ENCODE measurements at regions not wholly inside any gene's neighbourhood (a gene's known extent, or its start where the extent isn't known, plus 50 kb on each side); places are given as distances from the start of the nearest gene placed in this dataset.

DNA sequence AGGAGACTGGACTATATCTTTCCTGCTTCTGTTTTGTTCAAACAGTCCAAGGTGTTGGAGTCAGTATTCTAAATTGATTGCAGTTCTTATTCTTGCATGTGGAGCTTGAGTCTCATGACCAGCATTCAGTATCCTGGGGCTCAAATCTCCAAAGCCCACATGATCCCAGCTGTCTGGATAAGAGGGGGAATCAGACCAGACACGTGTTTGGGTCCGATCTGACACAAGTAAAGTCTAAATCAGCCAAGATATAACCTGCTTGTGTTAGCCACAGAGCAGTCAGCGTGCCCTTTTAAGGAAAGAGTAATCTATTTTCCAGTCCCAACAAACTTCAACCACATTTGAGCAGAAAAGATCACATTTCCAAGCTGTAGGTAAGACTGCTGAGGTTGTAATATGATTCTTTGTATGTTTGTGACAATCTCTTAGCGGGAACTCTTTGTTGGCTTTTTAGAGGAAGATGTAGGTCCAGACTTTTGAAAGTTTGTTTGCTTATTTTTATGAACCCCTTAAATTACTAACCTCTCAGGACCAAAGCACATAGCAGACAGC lies 334.6 kb downstream of the SLC4A3 start:
- DNase-seq: no peak

DNA sequence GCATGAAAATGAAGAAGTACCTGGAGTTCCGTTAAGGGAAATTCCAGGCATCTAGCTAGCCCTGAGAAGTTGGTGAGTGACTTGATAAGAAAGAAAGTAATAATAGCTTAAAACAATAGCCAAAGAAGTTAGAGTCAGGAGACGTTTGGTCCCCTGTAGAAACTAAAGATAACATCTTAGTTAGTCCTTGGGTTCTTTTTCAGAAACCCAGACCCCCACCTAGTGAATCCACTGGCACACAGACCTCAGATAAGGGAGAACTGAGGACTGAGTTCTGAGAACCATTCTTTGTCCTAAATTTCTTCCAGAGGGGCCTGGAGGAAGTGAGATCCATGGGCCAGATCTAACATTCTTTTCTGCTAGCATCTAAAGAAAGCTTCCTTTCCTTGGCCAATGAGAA lies 335.4 kb downstream of the SLC4A3 start:
- DNase-seq: no peak

DNA sequence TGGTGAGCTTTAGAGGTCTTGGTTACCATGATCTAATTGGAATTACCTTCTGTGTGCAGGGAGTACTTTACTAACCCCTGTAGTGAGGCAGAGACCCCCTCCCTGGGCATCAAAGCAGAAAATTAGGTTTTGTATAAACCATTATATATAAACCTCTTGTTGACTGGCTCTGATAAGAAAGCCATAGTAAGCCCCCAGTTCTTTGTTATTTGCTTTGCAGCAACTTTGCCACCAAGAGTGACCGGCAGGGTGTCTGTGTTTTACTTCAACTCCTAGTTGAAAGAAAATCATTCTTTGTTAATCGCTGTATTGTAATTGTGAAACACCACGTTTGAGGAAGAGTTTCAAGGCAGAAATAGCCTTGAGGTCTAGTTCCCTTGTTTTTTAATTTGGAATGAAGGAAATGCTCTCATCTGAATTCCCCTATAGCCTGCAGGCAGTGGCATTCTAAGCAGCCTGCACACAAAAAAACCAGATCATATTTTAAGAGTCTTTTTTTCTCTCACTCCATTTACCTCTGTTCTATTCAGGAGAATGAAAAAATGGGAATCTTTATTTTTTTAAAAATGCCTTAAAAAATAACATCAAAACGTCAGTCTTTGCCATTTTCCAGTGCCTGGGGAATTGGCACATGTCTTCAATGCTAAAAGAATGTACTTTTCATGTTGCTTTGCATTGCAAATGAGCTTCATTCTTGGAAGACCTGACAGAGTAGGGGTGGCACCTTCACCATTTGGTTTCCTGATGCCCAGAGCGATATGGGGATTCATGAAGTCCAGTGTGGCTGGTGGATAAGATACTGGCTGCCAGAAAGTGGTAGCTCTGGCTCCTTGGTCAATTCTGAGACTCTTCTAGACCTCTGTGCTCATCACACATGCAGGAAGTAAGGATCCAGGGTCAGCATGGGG lies 338.1 kb downstream of the SLC4A3 start:
- DNase-seq: no peak

DNA sequence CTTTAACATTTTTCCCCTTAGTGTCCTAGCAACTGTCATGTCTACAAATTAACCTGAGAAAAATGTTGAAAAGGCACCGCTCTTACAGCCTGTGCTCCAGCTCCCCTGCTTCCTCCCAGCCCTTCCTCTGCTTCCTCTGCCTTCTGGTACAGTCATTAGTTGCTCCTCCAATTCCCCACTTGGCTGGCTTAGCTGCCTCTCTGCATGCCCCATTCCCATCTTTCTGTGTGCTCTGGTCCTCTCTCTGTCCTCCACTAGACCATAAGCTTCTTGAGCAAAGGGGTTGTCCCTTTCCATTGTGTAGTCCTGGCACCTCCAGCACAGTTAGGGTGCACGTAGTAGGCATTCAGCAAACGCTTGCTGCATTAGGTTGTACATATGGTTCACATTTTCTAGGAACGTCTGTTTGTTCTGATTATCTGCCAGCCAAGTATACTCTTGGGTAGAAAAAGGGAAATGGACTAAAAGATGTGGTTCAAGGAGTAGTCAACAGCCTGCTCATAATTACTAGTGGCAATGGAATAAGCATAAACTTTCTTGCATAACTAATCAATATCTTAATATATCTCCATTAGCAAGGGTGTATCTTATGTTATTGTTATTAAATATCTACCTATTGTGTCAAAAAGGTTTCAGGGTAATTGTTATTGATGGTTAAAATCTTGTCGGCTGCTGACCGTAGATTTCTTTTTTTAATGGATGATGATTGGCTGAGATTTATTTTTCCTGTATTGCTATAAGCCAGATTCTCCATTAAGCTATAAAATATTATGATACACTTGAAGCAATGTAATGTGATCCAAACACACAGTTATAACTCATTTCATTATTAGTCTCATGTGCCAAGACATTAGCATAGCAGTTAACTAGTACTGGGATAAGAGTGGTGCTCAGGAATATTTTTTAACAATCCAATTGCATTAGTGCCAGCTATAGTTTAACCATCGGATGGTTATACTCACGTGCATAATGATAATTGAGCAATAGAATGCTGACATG lies 340.1 kb downstream of the SLC4A3 start:
- no peak for DNase-seq

DNA sequence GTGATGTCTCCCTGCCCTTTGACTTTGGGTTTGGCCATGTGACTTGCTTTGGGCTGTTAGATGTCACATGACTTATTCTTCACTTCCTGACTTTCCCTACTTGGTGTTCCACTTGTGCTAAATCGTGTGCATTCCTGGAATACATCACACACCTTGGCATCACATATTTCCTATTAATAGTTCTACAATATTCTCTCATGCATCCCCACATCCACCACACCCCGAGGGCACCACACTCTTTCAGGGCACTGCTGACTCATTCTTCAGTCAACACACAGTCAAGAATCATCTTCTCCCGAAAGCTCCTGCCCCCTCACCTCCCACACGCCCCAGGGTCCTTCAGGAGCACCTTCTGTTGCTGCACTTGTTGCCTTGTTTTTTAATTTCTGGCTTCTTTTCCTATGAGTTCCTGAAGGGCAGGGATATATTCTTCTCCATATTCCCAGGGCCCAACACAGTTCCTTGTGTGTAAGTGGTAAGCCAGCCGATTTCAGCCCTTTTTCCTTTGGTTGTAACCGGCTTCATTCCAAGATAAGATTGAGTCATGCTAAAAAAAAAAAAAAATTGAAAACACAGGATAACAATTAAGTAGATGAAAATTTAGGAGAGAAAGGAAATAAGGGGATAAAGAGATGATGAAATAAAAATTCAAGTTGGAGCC lies 341.4 kb downstream of the SLC4A3 start:
- DNase-seq: no peak

DNA sequence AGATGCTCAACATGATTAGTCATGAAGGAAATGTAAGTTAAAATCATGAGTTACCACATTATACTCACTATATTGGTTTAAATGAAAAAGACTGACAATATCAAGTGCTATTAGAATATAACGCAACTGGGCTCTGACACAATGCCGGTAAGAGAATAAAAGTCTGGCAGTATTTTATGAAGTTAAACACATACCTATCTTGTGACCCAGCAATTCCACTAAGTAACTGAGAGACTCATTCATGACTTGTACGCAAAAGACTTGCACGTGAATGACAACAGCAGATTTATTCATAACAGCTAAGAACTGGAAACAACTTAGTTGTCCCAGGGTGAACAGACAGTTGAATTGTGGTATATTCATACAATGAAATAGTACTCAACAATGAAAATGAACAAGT lies 342.1 kb downstream of the SLC4A3 start:
- DNase-seq: no peak

DNA sequence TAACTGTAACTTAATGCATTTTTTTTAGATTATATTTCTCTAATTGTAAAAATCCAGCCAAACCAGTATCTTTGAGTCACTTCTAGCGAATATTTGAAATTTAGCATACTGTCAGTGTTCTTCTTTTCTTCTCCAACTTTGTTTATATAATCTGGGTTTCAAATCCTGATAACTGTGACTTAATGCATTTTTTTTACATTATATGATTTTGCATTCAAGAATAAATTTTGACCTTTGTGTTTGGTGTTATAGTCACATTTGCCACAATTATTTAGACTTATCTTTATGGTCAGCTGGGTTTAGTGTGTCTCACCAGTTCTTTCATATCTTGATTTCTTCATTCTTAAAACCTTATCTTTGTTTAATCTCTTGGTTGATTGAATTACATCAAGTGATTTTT lies 345.7 kb downstream of the SLC4A3 start:
- no peak for DNase-seq

DNA sequence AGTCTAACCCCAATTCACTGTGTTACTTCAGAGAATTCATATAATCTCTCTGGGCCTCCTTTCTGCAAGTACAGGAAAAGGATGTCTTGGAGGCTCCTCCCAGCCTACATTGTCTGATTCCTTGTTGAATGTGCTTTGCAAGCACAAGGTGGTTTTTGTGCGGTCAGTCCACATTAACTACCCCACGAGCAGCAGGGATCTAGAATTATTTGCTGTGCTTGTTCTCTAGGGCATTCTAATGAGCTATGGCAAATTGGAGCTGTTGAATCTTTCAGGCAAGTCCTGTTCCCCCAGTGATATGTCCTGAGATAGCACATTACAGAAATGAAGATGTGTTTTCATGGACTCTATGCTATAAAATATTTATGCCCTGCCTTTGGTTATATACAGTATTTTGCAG lies 349.4 kb downstream of the SLC4A3 start:
- DNase-seq: no peak

DNA sequence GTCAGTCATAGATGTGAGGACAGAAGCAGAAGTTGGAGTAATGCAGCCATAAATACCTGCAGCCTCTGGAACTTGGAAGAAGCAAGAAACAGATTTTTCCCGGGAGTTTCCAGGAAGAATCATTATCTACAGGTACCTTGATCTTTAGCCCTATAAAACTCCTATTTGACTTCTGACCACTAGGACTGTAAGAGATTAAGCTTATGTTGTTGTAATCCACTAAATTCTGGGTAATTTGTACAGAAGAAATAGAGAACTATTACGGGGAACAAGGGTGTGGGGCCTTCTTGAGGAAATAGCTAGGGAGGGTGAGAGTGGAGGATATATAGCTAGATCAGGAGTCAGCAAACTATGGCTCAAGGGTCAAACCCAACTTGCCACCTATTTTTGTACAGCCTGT lies 353.2 kb downstream of the SLC4A3 start:
- DNase-seq: no peak

DNA sequence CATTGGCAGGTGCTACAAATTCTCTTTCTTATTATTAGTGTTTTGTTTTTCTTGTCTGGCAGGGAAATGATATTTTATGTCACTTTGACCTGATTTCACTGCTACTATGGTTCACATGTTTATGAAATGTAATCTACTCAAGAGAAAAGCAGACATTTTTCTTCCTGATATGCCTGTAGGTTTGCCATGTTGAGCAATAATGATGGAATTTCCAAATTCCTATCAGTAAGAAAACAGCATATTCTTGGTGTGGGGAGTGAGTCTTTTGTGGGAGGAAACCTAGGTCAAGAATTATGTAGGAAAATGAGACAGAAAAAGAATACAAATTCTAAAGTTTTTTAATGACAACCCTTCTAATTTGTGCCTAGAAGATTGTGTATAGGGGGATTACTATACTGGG lies 356.4 kb downstream of the SLC4A3 start:
- DNase-seq: no peak

DNA sequence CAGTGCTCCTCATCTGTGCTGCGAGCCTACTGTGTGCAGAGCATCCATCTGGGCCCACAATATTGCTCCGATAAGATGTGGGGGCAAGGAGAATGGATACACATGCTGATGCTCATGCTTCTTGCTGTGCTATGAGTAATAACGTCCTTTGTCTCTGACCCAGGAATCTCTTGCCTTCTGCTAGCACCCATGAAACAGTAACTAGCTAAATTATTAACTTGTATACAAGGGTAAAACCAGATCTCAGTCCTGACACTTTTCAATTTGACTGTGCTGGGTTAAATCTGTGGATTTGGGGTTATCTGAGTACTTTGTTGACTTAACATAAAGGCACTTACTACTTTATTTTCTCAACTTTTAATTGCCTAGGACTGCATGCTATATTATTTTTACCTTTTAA lies 357.6 kb downstream of the SLC4A3 start:
- DNase-seq: no peak

DNA sequence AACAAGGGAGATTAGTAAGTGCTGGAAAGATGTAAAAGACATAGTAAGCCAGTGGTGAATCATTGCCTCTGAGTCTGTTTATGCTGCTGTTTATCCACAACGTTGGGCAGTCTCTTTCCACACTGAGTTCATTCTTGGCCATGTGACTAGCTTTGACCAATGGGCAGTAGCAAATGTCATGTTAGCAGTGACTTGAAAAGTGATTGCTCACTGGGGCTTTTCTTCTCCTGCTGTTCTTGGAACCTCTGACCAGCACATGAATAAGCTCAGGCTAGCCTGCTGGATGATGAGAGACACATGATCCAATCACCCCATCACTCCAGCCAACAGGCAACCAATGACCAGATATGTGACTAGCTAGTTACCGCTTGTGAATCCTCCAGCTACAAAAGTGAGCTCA lies 360.4 kb downstream of the SLC4A3 start:
- DNase-seq: no peak

DNA sequence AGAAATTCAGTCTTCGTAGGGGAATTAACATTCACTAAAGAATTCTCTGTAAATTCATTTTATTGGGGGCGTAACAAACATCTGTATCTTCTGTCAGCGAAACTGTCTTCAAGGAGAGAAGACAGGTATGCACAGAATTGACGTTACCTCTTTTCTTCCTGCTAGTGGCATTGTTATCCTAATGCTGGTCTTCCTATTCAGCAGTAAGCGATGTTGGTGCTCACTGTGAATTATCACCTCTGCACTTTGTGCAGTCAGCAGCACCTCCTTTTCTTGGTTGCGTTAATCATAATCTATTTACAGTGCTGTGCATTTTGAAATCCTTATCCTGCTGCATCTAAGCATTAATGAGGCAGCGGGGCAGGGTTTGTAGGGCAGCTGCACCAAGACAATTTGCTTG lies 362.3 kb downstream of the SLC4A3 start:
- no peak for DNase-seq

DNA sequence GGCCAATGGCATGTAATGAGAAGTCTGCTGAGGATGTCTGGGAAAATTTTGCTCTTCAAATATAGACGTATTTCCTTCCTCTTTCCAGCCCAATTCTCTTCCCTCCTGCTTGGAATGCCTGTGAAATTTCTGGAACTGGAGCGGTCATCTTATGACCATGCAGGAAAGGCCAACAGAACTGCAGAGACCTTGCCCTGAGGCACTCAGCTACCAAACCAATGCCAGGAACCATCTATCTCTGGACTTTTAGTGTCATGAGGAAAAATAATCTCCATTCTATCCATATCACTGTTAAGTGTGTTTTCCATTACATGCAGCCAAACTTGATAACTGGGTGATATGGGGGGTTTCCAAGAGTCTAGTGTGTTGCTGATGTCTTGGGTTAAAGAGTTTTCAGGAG lies 363.7 kb downstream of the SLC4A3 start:
- DNase-seq: no peak

DNA sequence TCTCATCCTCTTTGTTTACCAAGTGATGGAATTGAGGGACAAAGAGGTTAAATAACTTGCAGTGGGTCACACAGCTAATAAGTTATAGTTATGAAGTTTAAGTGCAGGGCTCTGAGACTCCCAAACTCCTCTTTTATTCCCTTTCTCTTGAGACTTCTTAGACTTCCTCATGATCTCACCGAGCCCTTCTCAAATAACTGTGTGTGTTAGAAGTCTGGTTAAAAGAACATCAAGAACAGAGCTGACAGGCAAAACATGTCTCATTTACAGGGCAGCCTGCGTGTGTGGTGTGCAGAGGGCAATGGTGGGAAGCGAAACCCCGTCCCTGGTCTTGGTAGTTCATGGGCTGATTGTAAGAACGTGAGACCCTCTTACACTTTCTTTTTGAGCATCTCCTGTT lies 368.0 kb downstream of the SLC4A3 start:
- no peak for DNase-seq

DNA sequence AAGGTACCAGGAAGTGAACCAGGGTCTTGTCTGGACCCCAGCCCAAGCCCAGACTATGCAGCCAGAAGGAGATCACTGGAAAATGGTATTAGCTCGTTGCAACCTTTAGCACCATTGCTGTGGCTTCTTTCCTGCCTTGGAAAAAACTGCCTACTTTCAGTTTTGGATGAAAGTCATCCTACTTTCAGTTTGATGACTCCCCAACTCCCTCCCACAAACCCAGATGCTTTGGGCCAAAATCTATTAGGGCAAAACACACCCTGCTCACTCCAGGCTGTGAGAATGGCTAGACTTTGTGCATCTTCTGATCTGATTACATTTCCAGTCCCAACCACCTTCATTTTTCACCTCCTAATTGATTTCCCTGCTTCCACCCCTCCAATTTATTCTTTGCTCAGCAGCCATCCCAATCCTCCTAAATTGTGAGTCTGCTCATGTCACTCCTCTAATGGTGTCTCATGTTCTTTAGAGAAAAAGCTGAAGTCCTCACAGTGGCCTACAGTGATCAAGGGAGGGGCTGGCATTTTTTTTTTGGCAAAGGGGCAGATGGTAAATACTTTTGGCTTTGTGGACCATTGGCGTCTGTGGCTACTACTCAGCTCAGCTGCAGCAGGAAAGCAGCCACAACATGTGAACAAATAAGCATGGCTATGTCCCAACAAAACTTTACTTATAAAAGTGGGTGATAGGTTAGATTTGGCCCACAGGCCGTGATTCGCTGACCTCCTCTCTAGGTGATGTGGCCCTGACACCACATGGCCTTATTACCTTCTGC lies 368.7 kb downstream of the SLC4A3 start:
- DNase-seq: no peak

DNA sequence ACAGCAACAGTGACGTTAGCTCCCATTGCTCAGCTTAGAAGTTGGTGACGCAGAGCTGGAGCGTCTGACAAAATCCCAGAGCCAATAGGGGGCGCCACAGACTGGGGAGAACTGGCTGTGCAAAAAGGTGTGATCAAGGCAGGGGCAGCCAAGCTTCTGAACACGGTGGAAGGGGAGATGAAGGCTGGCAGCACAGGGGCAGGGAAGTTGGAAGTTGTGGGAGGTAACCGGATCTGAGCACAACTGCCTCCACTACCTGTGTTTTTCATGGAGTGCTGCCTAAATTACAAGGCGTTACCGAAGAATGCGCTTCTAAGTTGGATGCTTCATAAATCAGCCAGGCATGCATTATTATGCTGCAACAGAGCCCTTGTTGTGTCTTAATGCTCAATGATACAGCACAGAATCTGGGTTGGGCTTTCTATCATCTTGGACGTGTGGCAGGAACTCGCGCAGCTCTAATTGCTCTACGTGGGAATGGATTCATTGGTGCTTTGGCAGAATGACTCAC lies 370.0 kb downstream of the SLC4A3 start:
- no peak for DNase-seq

DNA sequence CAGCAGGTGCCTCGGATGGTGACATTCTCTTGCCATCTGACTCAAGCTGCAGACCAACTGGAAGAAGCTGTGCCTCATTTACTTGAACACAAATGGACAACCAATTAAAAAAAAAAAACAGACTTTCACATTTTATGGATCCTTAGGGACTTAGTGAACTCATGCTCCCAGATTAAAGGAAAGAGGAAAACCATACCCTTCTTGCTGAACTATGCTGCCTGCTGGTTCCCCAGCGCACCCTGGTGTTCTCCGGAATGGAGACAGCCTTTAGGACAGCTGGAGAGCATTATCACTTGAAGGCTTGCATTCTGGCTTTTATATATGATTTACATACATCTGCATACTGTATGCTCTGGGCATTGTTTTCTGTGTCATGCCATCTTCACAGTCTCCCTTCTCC lies 370.7 kb downstream of the SLC4A3 start:
- DNase-seq: no peak

DNA sequence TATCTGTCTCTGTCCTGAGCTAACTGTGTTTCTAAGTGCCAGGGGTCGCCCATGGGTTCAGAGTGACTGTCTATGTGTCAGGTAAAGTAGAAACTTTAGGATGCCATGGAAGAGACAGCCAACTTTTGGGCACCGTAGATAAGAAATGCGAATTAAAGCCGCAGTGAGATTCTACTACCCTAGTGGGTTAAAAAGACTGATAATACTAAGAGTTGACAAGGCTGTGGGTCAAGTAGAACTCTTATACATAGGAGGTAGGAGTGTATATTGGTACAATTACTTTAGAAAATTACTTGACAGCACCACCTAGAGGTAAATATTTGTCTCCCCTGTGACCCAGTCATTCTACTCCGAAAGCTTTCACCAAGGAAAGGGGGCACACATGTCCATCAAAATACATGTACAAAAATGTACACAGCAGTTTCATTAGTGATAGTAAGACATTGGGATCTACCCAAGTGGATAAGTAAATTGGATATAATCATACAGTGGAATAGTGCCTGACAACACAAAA lies 371.3 kb downstream of the SLC4A3 start:
- no peak for DNase-seq

DNA sequence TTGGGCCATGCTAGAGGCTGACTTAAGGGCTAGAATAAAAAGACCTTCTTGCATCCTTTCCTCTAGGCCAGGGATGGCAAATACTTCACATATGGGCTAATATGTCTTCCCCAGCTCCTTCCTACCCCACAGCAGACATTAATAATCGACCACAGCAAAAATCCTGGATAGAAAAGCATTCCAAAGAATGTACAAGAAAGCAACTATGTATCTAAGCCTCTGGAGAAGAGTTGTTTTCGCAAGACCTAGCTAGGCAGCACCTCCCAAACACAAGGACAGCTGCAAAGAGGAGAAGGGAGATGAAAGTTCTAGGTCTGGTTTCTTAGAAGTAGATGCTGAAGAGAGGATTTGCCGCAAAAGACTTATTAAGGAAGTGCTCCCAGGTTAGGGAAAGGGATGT lies 372.6 kb downstream of the SLC4A3 start:
- DNase-seq: no peak

DNA sequence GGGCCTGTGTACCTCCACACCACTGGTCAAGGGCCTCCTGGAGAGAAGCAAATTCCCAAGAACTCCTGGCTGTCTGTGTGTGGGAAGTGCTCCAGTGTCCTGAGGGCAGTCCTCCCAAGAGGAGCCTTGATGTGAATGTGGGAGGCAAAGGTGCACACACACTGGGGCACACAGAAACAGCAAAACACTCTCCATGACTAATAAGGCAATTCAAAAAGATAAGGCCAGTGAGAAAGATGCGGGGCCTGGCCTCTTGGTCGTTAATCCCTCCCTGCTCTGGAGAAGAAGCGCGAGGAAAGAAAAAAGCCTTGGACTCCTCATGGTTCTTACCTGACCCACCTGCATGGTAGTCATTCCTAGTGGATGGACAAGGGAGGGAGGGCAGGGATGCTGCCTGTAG lies 373.2 kb downstream of the SLC4A3 start:
- DNase-seq: no peak

DNA sequence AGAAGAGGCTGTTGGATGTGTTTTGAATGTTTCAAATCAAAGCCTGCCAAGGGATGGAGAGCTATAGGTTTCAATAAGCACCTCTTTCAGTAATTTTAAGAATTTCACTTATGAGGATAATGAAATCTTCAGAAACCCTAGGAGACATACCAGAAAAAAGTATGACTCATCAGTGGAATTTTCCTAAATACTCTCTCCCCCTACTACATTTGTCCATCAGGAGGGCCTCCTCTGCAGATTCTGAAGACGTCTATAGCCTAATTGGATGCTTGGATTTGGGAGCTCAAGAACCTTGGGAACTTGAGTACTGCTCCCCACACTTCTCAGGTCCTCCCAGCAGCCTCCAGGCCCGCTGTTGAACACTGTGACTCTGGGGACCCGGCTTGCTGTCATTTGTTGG lies 374.3 kb downstream of the SLC4A3 start:
- no peak for DNase-seq

Data from inflammatory macrophage treated with lipopolysaccharide for 4 hours (primary cell).